Progenitor cell of endocrine pancreas (in vitro differentiated cells): ENCODE measurements at regions not wholly inside any gene's neighbourhood (a gene's known extent, or its start where the extent isn't known, plus 50 kb on each side); places are given as distances from the start of the nearest gene placed in this dataset.

ENCODE experiments used
- DNase-seq: peaks from one replicate; pipeline ENCODE4 v3.0.0; 2021; ENCODE audit warnings: low spot score; ENCODE audit not compliant: unreplicated experiment
- H3K27ac Mint-ChIP-seq: 2 replicates; pipeline ENCODE4 v1.8.0; 2021; ENCODE audit warnings: mild to moderate bottlenecking, moderate library complexity, mixed read lengths
- H3K27me3 Mint-ChIP-seq: 2 replicates; pipeline ENCODE4 v1.8.0; 2021; ENCODE audit warnings: mixed read lengths
- H3K36me3 Mint-ChIP-seq: 2 replicates; pipeline ENCODE4 v1.8.0; 2022; ENCODE audit warnings: mixed read lengths; ENCODE audit not compliant: insufficient read depth
- H3K4me1 Mint-ChIP-seq: 2 replicates; pipeline ENCODE4 v1.8.0; 2021; ENCODE audit warnings: low read depth, mixed read lengths
- H3K4me3 Mint-ChIP-seq: 2 replicates; pipeline ENCODE4 v1.8.0; 2021; ENCODE audit warnings: low read depth, mild to moderate bottlenecking, moderate library complexity, mixed read lengths
- H3K9me3 Mint-ChIP-seq: 2 replicates; pipeline ENCODE4 v1.8.0; 2021; ENCODE audit warnings: low read depth, mixed read lengths
- TF ChIP-seq, protein P1 (sequence below): fragments of 200-600 bp; sonication (generic); IDR thresholded peaks from one replicate; pipeline ENCODE4 v1.5.0; 2021; ENCODE audit warnings: antibody characterized with exemption, mild to moderate bottlenecking; ENCODE audit not compliant: unreplicated experiment

- TF ChIP-seq, protein P1, sequence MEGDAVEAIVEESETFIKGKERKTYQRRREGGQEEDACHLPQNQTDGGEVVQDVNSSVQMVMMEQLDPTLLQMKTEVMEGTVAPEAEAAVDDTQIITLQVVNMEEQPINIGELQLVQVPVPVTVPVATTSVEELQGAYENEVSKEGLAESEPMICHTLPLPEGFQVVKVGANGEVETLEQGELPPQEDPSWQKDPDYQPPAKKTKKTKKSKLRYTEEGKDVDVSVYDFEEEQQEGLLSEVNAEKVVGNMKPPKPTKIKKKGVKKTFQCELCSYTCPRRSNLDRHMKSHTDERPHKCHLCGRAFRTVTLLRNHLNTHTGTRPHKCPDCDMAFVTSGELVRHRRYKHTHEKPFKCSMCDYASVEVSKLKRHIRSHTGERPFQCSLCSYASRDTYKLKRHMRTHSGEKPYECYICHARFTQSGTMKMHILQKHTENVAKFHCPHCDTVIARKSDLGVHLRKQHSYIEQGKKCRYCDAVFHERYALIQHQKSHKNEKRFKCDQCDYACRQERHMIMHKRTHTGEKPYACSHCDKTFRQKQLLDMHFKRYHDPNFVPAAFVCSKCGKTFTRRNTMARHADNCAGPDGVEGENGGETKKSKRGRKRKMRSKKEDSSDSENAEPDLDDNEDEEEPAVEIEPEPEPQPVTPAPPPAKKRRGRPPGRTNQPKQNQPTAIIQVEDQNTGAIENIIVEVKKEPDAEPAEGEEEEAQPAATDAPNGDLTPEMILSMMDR: no peak
- H3K4me1 Mint-ChIP-seq: no peaks in the 10 kb centered on the region
- H3K27ac Mint-ChIP-seq: no peak overlapping the region
- H3K27me3 Mint-ChIP-seq: no peaks in the 10 kb centered on the region
- H3K36me3 Mint-ChIP-seq: no peaks in the 10 kb centered on the region
- no peak for DNase-seq
- no peaks in the 10 kb centered on the region for H3K9me3 Mint-ChIP-seq
- H3K4me3 Mint-ChIP-seq: no peak overlapping the region
Observed at GRCh38 chr5:67720162-67720772, 495.3 kb upstream of the PIK3R1 start.

GRCh38 chr5:67702008-67702407, 505.4 kb upstream of the CD180 start:
- Mint-ChIP-seq H3K36me3 (peaks cover 9% of the 10 kb centered on the region), H3K27me3 (no peaks in the 10 kb centered on the region), H3K4me3 (no peak overlapping the region), H3K27ac (no peak overlapping the region), H3K4me1 (no peaks in the 10 kb centered on the region), H3K9me3 (peaks cover 30% of the 10 kb centered on the region)
- TF ChIP-seq, protein P1: no peak
- DNase-seq: no peak

- Mint-ChIP-seq H3K9me3 (peaks cover 20% of the 10 kb centered on the region), H3K4me1 (no peaks in the 10 kb centered on the region), H3K27ac (no peak overlapping the region), H3K27me3 (no peaks in the 10 kb centered on the region), H3K36me3 (peaks cover 7% of the 10 kb centered on the region), H3K4me3 (no peak overlapping the region)
- TF ChIP-seq, protein P1: no peak
- no peak for DNase-seq
Observed at GRCh38 chr5:67699560-67699959, 503.0 kb upstream of the CD180 start.

GRCh38 chr5:67696446-67696845, 499.8 kb upstream of the CD180 start:
- no peak overlapping the region for H3K27ac Mint-ChIP-seq
- TF ChIP-seq, protein P1: no peak
- no peaks in the 10 kb centered on the region for H3K4me1 Mint-ChIP-seq
- H3K4me3 Mint-ChIP-seq: no peak overlapping the region
- no peaks in the 10 kb centered on the region for H3K27me3 Mint-ChIP-seq
- H3K36me3 Mint-ChIP-seq: peaks cover 2% of the 10 kb centered on the region
- DNase-seq: no peak
- peaks cover 12% of the 10 kb centered on the region for H3K9me3 Mint-ChIP-seq

DNA sequence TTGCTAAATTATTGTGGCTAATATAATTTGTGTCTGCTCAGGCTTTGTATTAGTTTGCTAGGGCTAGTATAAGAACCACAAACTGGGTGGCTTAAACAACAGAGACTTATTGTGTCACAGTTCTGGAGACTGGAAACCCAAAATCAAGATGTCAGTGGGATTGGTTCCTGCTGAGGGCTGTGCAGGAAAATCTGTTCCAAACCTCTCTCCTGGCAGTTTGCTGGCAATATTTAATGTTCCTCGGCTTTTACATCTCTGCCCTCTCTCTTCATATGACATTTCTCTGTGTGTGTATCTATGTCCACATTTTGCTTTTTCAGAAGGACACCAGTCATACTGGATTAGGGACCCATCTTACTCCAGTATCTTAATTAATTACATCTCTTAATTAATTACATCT, 498.8 kb upstream of the CD180 start:
- TF ChIP-seq, protein P1: no peak
- no peak for DNase-seq
- Mint-ChIP-seq H3K27me3 (no peaks in the 10 kb centered on the region), H3K36me3 (peaks cover 4% of the 10 kb centered on the region), H3K4me3 (no peak overlapping the region), H3K9me3 (peaks cover 13% of the 10 kb centered on the region), H3K27ac (no peak overlapping the region), H3K4me1 (no peaks in the 10 kb centered on the region)
